ENCODE measurements at regions not wholly inside any gene's neighbourhood (a gene's known extent, or its start where the extent isn't known, plus 50 kb on each side); places are given as distances from the start of the nearest gene placed in this dataset.

DNA sequence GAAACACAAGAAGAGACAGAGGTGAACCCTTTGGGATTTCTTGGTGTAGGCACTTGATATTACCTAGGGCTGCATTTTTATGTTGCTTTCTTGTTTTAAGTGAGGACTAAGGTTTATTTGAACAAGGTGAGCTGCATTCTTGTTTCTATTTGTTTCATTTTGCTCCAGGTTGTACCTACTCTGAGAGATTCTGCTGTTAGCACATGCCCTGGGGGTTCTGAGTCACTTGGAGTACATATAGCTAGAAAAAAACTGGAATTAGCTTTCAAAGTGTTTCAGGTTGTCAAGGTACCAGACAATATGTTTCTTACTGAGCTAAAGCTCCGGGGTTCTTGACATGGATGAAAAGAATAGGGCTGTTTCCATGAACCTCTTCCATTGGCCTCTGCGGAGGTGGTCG, 299.4 kb downstream of the ICE1 start (continued):
- TF ChIP-seq, protein P1, sequence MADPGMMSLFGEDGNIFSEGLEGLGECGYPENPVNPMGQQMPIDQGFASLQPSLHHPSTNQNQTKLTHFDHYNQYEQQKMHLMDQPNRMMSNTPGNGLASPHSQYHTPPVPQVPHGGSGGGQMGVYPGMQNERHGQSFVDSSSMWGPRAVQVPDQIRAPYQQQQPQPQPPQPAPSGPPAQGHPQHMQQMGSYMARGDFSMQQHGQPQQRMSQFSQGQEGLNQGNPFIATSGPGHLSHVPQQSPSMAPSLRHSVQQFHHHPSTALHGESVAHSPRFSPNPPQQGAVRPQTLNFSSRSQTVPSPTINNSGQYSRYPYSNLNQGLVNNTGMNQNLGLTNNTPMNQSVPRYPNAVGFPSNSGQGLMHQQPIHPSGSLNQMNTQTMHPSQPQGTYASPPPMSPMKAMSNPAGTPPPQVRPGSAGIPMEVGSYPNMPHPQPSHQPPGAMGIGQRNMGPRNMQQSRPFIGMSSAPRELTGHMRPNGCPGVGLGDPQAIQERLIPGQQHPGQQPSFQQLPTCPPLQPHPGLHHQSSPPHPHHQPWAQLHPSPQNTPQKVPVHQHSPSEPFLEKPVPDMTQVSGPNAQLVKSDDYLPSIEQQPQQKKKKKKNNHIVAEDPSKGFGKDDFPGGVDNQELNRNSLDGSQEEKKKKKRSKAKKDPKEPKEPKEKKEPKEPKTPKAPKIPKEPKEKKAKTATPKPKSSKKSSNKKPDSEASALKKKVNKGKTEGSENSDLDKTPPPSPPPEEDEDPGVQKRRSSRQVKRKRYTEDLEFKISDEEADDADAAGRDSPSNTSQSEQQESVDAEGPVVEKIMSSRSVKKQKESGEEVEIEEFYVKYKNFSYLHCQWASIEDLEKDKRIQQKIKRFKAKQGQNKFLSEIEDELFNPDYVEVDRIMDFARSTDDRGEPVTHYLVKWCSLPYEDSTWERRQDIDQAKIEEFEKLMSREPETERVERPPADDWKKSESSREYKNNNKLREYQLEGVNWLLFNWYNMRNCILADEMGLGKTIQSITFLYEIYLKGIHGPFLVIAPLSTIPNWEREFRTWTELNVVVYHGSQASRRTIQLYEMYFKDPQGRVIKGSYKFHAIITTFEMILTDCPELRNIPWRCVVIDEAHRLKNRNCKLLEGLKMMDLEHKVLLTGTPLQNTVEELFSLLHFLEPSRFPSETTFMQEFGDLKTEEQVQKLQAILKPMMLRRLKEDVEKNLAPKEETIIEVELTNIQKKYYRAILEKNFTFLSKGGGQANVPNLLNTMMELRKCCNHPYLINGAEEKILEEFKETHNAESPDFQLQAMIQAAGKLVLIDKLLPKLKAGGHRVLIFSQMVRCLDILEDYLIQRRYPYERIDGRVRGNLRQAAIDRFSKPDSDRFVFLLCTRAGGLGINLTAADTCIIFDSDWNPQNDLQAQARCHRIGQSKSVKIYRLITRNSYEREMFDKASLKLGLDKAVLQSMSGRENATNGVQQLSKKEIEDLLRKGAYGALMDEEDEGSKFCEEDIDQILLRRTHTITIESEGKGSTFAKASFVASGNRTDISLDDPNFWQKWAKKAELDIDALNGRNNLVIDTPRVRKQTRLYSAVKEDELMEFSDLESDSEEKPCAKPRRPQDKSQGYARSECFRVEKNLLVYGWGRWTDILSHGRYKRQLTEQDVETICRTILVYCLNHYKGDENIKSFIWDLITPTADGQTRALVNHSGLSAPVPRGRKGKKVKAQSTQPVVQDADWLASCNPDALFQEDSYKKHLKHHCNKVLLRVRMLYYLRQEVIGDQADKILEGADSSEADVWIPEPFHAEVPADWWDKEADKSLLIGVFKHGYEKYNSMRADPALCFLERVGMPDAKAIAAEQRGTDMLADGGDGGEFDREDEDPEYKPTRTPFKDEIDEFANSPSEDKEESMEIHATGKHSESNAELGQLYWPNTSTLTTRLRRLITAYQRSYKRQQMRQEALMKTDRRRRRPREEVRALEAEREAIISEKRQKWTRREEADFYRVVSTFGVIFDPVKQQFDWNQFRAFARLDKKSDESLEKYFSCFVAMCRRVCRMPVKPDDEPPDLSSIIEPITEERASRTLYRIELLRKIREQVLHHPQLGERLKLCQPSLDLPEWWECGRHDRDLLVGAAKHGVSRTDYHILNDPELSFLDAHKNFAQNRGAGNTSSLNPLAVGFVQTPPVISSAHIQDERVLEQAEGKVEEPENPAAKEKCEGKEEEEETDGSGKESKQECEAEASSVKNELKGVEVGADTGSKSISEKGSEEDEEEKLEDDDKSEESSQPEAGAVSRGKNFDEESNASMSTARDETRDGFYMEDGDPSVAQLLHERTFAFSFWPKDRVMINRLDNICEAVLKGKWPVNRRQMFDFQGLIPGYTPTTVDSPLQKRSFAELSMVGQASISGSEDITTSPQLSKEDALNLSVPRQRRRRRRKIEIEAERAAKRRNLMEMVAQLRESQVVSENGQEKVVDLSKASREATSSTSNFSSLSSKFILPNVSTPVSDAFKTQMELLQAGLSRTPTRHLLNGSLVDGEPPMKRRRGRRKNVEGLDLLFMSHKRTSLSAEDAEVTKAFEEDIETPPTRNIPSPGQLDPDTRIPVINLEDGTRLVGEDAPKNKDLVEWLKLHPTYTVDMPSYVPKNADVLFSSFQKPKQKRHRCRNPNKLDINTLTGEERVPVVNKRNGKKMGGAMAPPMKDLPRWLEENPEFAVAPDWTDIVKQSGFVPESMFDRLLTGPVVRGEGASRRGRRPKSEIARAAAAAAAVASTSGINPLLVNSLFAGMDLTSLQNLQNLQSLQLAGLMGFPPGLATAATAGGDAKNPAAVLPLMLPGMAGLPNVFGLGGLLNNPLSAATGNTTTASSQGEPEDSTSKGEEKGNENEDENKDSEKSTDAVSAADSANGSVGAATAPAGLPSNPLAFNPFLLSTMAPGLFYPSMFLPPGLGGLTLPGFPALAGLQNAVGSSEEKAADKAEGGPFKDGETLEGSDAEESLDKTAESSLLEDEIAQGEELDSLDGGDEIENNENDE (IDR thresholded peaks at IDR 0.05; ENCODE audit: insufficient replicate concordance, low read length), result no peak
- TF ChIP-seq TEAD4 (IDR thresholded peaks at IDR 0.05; ENCODE audit: low read depth, low read length), result no peak

Data from H1 (cell line).